Kidney (tissue), 13 donors: ENCODE measurements at regions not wholly inside any gene's neighbourhood (a gene's known extent, or its start where the extent isn't known, plus 50 kb on each side); places are given as distances from the start of the nearest gene placed in this dataset.

Source experiments
- DNase-seq, 5 donors: peaks; one replicate each; pipeline ENCODE4 v3.0.0-alpha.2; 2013 to 2020
- FAIRE-seq: peaks from 2 replicates; lab custom pipeline; 2012; peaks lifted over from hg19 to GRCh38; lab: Jason Lieb, UNC
- H3K27ac ChIP-seq, 2 donors: one replicate each; pipeline ENCODE4 v1.7.0; 2013; ENCODE audit warnings: low read depth in 2 of 2, low read length in 2 of 2, inconsistent platforms in 1 of 2
- H3K27me3 ChIP-seq: one replicate; pipeline ENCODE4 v1.7.1; 2013; ENCODE audit warnings: low read length, inconsistent platforms; ENCODE audit not compliant: control insufficient read depth, insufficient read depth
- H3K36me3 ChIP-seq, 3 donors: one replicate each; pipeline versions ENCODE4 v1.7.0 to v1.7.1; 2013; ENCODE audit warnings: low read length in 3 of 3, control low read depth in 1 of 3, inconsistent platforms in 1 of 3; ENCODE audit not compliant: insufficient read depth in 3 of 3, control insufficient read depth in 2 of 3
- H3K4me1 ChIP-seq, 3 donors: one replicate each; pipeline versions ENCODE4 v1.7.0 to v1.7.1; 2013; ENCODE audit warnings: low read length in 3 of 3, inconsistent platforms in 1 of 3, low read depth in 1 of 3; ENCODE audit not compliant: control insufficient read depth in 2 of 3, insufficient read depth in 2 of 3
- H3K4me3 ChIP-seq, 3 donors: one replicate each; pipeline versions ENCODE4 v1.7.0 to v1.8.1; 2013; ENCODE audit warnings: low read length in 3 of 3, control low read depth in 1 of 3, inconsistent platforms in 1 of 3
- H3K9ac ChIP-seq, 3 donors: one replicate each; pipeline versions ENCODE4 v1.7.0 to v1.7.1; 2013; ENCODE audit warnings: low read length in 3 of 3, control low read depth in 1 of 3, inconsistent platforms in 1 of 3
- H3K9me3 ChIP-seq, 3 donors: one replicate each; pipeline versions ENCODE4 v1.7.0 to v1.7.1; 2013; ENCODE audit warnings: low read length in 3 of 3, control low read depth in 1 of 3, inconsistent platforms in 1 of 3; ENCODE audit not compliant: control insufficient read depth in 2 of 3, insufficient read depth in 1 of 3
- CTCF ChIP-seq: IDR thresholded peaks from 3 replicates; pipeline ENCODE4 v1.5.1; 2012; ENCODE audit warnings: mild to moderate bottlenecking, moderate library complexity, borderline replicate concordance; ENCODE audit not compliant: insufficient read depth; ENCODE audit errors: extremely low read depth
- intact Hi-C: fragments of 100-400 bp; cut with DNase I; formaldehyde crosslinking; loops from one replicate; pipeline ENCODE4 v1.11.1; 2022
- donor health status: control.
- donor health status: control.
- donor health status: control.
- donor health status: control.
- donor health status: control.
- donor health status: DM: yes; HTN: yes; CAD: no.
- donor health status: Normal renal cell carcinoma (clear cell type).

- H3K36me3 ChIP-seq: no peaks in the 10 kb centered on the region
- no peaks in the 10 kb centered on the region for H3K9me3 ChIP-seq
- TF ChIP-seq CTCF: no peak
- no peak overlapping the region for H3K4me3 ChIP-seq
- H3K9ac ChIP-seq: no peak overlapping the region
- no peak for DNase-seq
- H3K27ac ChIP-seq: no peak overlapping the region
- no peak for FAIRE-seq
- no peaks in the 10 kb centered on the region for H3K4me1 ChIP-seq
- intact Hi-C loops: no loop called here
- no peaks in the 10 kb centered on the region for H3K27me3 ChIP-seq
These were observed 622.6 kb upstream of the ID2 start for GRCh38 chr2:8059255-8059654.

- Histone ChIP-seq H3K27me3 (no peaks in the 10 kb centered on the region), H3K9ac (no peak overlapping the region), H3K36me3 (no peaks in the 10 kb centered on the region), H3K4me1 (no peaks in the 10 kb centered on the region), H3K27ac (no peak overlapping the region), H3K4me3 (no peak overlapping the region), H3K9me3 (no peaks in the 10 kb centered on the region)
- DNase-seq (no peak), FAIRE-seq (no peak)
- no peak for TF ChIP-seq CTCF
- intact Hi-C loops: no loop called here
These were observed 622.1 kb upstream of the ID2 start for GRCh38 chr2:8059794-8060193.

- Histone ChIP-seq H3K9ac (no peak overlapping the region), H3K4me1 (no peaks in the 10 kb centered on the region), H3K4me3 (no peak overlapping the region), H3K9me3 (no peaks in the 10 kb centered on the region), H3K36me3 (no peaks in the 10 kb centered on the region), H3K27me3 (no peaks in the 10 kb centered on the region), H3K27ac (no peak overlapping the region)
- no peak for FAIRE-seq
- no peak for DNase-seq
- intact Hi-C loops: no loop called here
- TF ChIP-seq CTCF: no peak
These were observed 620.6 kb upstream of the ID2 start for GRCh38 chr2:8061219-8061618.

- intact Hi-C loops: no loop called here
- no peaks in the 10 kb centered on the region for H3K4me1 ChIP-seq
- DNase-seq: no peak
- H3K9ac ChIP-seq: no peak overlapping the region
- no peak overlapping the region for H3K4me3 ChIP-seq
- no peak overlapping the region for H3K27ac ChIP-seq
- no peaks in the 10 kb centered on the region for H3K36me3 ChIP-seq
- H3K9me3 ChIP-seq: no peaks in the 10 kb centered on the region
- H3K27me3 ChIP-seq: no peaks in the 10 kb centered on the region
- no peak for TF ChIP-seq CTCF
- FAIRE-seq: no peak
These were observed 617.3 kb upstream of the ID2 start for GRCh38 chr2:8064603-8065002.
